GM21528 (cell line): ENCODE measurements at regions not wholly inside any gene's neighbourhood (a gene's known extent, or its start where the extent isn't known, plus 50 kb on each side); places are given as distances from the start of the nearest gene placed in this dataset.
A peak's percentile ranks its signal among the peaks of the same experiment; 100 is the strongest.

ENCODE experiments used
- ATAC-seq: cut with Tn5 transposase; IDR thresholded peaks from one replicate; pipeline ENCODE4 v1.9.1; 2021; ENCODE audit warnings: mild to moderate bottlenecking, moderate library complexity; ENCODE audit not compliant: unreplicated experiment, low FRiP score

DNA sequence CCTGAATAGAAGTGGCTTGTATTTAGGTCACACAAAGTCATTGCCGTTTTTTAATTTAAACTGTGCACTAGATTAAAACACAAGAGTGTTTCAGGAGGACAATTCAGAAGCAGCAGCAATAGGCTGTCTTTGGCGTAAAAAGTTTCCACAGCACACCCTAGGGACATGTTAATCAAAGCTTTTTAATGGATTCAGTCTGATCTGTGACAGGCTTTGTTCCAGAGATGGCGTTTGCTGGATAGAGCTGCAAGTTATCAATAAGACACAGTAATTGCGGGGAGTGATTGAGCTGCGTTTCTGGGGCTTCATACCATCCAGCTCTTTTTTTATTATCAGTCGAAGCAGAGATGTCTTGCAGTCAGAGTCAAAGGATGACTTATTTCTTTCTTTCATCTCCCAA lies 300.3 kb downstream of the ZNF608 start:
- no peak for ATAC-seq

DNA sequence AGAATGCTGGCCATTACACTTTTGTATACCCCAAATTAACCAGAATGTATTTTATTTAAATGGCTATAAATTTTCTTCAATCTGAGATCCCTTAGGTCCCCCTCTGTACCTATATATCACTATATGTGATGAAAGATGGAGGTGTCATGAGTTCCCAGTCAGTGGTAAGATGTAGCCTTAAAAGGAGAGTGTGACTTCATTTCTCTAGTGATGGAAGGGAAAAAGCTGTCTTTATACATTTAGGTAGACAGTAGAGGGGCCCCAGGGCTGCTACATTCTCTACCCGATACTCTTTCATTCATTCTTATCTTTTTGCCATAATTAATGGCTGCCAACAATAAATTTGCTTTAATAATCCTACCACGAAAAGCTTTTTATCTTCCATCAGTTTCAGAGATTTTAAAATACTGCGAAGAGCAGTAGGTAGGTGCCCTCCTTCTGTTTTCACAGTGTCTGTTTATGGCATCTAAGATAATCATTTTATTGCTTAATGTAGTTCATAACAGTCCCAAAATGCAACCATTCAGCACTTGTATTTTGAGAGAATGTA lies 301.3 kb downstream of the ZNF608 start:
- no peak for ATAC-seq

DNA sequence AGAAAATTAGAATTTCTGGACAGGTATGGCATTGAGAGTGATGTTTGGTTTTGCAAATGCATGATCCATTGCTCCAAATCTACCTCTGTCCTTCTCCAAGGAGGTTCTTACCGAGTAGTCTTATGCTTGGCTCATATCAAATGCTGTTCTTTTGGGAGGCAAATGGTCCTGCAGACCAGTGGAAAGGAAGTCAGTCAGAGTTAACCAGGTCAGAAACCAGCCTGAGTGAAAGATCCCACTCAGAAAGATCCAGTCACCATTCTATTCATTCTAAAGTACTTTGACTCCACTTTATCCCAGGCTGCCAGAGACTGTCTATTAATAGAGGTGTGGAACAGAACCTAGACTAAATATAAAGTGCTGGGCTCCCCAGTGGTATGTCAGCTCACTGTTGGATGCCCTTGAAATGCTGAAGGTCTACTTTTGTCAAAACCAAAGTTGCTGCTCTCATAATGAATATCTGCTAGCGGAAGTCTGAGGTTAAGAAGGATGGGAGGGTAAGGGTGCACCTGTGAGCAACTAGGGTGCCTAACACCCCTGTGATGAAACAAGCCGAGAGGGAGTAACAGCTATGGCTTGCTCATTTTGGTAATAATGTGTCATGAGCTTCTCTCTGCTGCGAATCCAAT lies 302.2 kb downstream of the ZNF608 start:
- ATAC-seq, result peak; percentile 100

DNA sequence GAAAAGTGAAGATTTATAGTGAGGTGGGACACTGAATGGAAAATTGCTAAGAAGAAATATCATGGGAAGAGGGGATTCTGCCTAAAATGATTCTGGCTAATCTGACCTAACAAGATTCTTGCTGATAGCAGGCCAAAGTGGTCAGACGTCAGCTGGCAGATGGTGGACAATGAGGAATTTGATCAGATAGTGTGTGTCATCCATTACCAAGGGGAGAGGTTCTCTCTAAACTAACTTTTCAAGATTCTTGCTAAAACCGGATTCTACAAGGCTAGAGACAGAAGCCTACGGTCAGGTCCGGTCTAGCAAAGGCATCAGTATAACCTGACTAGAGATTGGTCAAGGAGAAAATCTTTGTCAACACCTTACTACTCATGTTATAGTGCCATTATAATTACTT lies 306.0 kb downstream of the ZNF608 start:
- ATAC-seq, result no peak

DNA sequence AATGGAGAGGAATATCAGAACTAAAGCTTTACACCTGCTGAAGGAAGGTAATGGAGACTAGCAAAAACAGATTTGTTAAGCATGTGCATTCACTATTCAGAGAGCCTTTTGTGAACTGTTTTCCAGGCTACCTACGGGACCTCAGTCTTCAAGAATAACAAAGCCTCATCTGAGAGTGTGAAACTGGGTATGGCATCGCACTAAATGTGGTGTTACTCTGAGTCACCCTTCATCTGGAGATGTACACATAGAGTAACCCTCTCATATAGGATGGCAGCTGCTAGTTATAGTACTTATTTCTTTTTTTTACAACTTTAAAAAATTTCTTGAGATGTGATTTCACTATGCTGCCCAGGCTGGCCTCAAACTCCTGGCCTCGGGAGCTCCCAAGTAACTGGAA lies 306.8 kb downstream of the ZNF608 start:
- ATAC-seq, result no peak

DNA sequence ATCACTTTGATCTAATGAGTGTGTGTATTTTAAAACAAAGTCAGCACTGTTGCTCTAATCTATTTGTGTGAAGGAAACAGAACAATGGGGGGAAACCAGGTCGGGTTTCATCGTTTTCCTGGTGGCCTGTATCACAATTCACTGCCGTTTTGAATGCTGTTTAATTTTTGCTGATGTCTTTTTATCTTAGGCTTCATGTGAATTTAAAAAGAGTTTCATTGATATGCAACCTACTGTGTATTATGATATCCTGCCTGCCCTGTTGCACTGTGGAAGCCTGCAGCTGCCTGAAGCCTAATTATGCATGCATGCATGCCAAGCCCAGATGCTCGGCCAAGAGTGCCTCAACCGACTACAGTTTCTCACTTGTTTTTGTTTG lies 307.5 kb downstream of the ZNF608 start:
- ATAC-seq, result no peak

DNA sequence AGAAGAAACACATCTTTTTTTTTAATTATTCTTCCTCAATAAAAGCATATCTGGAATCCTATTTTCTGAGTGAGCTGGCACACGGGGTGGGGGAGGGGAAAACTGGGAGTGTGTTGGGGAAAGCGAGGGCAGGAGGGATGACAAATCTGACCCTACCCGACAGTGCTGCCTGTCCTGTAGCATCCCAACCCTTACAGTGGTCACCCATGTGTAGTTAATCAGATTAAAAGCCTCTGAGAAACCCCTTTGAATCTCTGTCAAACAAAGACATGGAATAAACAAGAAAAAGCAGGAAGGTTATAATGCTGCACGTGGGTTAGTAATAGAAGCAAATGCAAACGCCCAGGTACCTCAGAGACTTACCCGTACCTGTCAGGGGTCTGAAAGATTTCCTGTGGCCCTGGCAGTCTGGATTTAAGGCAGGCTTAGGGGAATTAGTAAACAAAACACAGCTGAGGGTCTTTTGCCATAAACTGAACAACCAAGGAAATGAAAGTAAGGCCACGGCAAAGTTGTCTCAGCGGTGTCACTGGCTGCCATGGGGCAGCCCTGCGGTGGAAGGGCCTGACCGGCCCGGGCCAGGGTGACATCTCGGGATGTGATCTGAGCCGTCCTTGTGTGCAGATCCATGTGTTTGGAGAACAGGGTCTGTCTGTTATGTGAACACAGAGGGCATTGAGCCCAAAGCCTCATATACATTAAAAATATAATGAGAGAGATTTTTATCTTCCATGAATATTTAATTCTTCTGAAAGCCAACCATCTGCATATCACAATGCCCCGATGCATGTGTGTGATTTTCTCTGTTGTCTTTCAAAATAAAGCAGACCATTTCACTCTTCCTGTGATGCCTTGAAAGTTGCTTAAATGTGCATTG lies 308.2 kb downstream of the ZNF608 start:
- ATAC-seq, result no peak

DNA sequence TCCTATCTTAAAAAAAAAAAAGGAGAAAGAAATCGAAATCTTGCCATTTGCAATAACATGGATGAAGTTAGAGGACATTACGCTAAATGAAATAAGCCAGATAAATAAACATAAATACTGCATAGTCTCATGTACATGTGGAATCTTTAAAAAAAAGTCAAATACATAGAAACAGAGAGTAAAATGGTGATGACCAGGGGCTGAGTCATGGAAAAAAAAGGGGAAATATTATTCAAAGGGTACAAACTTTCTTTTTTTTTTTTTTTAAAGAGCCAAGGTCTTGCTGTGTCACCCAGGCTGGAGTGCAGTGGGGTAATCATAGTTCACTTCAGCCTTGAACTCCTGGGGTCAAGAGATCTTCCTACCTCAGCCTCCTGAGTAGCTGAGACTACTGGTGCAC lies 310.1 kb downstream of the ZNF608 start:
- ATAC-seq, result no peak

DNA sequence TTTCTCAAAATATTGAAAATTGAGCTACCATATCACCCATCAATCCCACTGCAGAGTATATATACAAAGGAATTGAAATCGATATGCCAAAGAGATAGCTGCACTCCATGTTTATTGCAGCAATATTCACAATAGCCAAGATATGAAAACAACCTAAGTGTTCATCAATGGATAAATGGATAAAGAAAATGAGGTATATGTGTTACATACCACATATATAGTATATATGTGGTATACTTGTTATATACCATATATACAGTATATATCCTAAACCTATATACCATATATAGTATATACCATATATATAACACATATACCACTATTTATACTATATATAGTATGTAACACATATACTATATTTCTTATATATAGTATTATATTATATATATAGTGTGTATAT lies 313.3 kb downstream of the ZNF608 start:
- ATAC-seq, result no peak

DNA sequence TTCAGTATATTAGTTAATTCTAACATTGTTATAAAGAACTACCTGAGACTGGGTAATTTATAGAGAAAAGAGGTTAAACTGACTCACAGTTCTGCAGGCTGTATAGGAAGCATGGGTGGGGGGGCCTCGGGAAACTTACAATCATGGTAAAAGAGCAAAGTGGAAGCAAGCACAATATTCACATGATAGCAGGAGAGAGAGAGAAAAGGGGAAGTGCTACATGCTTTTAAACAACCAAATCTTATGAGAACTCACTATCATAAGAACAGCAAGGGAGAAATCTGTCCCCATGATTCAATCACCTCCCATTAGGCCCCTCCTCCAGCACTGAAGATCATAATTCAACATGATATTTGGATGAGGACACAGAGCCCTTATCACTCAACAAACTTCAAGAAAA lies 324.9 kb downstream of the ZNF608 start:
- no peak for ATAC-seq

DNA sequence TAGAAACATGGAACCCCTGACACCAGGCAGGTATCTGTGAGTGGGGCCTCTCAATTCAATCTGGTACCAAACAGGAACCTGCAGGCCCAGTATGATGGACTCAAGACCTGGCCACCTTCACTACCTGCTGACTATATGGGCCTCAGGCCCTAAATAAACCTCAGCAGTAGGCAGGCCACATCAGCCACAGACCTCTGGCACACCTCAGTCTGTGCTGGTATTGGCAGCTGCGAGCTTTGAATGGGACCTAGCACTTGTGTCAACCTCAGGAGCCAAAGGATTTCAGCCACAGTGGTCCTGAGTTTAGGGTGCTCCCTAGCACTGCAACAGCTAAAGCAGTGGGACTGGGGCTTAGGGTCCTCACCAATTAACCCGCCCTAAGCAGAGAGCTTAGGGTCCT lies 325.5 kb downstream of the ZNF608 start:
- no peak for ATAC-seq

DNA sequence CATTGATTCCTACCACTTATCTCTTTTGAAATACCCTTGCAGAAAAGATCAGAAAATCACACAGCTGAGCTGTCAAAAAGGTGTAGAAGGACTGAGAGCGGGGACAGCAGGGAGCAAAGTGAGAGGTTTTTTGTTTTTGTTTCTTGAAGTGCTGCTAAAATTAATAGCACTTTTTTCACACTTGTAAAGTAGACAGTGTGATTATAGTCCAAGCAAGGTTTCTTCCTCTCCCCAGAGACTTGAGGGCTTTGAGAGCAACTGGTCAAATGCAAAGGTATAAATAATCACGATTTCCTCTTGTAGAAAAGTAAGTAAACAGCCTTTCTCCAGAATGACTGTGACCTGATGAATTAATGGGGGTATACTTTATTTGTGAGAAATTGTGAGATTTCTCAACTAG lies 326.9 kb downstream of the ZNF608 start:
- no peak for ATAC-seq

DNA sequence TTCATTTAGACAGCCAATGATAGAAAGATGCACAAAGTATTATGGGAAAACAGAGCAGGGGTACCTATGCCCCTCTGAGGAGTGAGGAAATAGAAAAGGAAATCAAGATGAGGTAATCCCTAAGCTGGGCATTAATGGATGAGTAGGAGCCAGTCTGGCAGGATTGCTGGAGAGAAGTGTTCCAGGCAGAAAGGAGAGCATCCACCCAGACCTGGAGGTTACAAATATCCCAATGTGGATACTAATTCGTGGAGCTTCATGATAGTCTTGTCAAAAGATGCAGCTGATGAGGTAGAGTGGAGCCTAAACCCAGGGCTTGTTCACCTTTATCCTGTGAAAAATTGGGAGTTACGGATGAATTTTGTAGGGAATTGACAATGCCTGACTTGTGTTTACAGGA lies 328.0 kb downstream of the ZNF608 start:
- no peak for ATAC-seq

DNA sequence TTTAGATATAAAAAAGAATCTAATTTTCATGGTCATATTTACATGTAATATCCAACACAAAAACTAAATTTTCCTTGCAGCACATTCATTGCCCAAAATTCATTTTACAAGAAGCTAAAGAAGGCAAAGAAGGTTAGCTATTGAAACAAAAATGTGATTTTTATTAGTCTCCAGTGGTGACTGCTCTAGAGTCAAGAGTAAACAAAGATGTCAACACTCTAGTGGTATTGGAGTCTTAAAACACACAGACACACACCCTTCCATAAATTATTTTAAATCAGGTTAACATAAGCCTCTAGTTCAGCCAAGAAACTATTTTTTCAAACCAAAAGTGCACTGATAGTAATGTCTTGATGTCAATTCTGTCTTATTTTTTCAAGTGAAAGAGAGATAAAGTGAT lies 329.2 kb downstream of the ZNF608 start:
- ATAC-seq, result no peak

DNA sequence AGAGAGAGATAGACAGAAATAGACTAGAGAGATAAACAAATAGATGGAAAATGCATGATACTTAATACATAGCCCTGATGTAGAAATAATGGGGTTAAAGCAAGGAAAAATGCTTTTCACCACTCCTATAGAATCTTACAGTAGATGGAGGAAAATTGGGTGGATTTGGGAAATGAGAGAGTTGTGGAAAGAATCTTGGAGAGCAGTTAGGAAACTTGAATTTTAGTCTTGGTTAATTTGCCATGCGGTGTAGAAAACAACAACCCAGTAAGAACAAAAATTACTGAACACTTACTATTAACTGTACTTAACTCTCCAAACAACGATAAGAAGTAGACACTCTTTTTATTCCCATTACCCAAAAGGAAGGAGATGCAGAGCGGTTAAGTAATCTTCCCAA lies 329.8 kb downstream of the ZNF608 start:
- no peak for ATAC-seq

DNA sequence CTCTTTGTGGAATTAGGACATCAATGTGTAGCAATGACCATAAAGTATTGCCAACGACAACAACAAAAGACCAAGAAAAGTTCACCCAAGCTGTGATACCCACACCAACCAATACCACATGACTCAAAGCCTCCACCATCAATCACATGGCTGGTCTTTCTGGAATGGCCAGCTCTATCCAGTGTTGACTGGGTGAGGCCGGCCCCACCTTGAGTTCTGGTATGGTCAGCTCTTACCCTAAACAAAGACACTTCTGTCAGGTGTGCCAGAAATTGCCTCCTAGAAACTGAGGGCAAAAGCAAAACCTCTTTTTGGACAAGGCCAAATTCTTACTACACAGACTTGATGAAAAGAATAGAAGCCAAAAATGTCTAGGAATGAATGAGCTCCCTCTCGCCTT lies 331.5 kb downstream of the ZNF608 start:
- ATAC-seq, result no peak

DNA sequence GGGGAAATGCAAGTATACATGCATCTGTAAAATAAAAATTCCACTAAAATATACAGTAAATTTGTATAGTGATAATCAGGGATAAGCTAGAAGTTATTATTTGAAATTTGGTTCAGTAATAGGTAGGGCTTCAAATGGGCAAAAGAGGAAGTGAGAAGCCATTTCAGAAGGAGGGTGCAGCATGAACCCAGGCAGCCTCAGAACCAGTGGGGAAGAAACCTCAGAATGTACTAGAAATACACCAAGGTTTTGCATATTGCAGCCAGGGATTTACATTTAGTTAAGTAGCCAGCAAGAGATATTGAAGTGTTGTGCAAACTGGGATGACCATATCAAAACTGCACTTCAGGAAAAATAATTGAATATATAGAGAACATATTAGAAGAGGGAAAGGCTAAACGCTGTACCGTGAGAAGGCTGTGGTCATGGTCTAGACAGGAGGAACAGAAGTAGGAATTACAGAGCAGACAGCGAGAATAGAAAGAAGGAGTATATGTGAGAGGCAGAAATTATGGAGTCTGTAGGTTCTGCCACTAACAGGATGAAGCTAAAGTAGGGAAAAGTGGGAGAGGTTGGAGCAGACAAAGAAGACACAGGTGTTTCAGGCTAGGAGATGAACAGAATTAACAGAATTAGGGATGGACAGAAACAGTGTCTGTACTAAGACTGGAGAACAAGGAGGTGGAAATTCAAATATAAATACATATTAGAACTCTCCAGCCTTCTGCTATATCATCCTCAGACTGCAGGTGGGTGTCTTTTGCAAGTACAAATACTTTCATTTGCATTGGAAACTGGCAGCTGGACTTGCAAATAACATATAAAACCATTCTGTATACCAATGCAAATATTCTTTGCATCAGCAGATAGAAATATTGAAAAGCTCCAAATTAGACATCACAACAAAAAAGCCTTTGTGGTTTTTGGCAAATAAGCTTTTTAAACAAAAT lies 335.6 kb downstream of the ZNF608 start:
- ATAC-seq, result peak; percentile 95

DNA sequence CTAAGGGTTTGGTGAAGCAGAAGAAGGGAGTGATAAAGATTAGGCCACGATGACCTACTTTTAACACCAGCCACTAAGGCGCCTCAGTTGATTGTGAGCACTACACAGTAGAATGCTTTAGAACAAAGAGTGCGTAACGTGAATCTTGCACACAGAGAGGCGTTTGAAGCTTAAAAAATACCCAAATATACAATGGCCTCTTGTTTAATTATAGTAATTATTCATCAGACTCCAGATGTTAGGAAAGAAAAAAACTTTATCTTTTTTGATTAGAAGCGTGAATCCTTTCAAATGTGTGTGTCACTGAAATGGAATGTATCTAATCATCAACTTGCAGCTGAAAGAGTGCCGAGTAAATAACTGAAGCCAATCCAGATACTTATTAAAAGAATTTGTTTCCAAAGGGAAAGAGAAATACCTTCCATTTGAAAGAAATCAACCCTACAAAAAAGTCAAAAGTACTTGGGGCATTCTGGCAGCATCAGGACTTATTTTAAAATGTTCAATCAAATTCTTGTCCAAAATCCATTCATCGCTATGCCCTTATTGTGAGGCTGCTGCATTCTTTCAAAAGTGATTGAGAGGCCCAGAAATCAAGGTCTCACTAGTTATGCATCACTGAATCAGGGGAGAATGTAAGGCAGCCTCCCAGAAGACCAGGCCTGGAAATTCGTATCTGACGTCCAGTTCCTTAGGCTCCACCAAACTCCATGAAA lies 337.5 kb downstream of the ZNF608 start:
- no peak for ATAC-seq

DNA sequence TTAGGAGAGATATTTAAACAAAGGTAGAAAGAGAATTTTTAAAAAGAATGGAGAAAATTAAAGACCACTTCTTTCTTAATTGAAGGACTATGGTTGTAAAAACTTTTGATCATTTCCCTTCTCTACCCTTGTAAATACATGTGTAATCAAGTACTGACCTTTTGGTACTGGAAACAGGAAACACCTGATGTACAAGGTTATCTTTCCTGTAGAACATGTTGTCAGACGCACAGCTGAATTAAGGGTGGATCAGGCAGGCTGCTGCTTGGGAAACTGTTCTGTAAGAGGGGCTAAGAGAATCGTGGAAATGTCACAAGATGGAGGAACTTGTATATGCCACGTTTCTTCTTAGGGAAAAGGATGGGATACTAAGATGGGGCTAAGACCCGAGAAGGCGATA lies 341.6 kb downstream of the ZNF608 start:
- no peak for ATAC-seq

DNA sequence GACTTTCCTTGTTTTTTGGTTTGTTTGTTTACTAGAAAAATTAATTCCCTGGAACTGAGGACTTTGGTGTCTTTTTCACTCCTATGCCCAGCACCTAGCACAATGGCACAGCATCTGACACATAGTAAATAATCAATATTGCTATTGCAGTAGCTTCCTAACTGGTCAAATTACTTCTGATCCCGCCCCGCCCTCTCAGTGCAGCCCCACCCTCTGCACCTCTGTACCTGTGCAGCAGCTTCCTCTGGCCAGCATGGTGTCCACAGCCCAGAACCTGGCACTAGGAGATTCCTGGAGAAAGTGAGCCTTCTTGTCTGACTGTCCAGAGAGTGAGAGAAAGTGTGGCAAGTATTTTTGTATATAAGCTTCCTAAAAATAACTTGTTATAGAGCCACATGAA lies 343.2 kb downstream of the ZNF608 start:
- ATAC-seq, result no peak
